CD14-positive monocyte (primary cell): ENCODE measurements at regions not wholly inside any gene's neighbourhood (a gene's known extent, or its start where the extent isn't known, plus 50 kb on each side); places are given as distances from the start of the nearest gene placed in this dataset.

Experiments used
- DNase-seq, 3 donors: peaks; one replicate each; pipeline ENCODE4 v3.0.0-alpha.2; 2011 to 2022
- H2AFZ ChIP-seq: 2 replicates; pipeline ENCODE4 v1.6.0; 2012; ENCODE audit warnings: mild to moderate bottlenecking, low read depth, low read length, inconsistent platforms; ENCODE audit not compliant: insufficient read depth, poor library complexity, severe bottlenecking
- H3K27ac ChIP-seq, 2 donors: 1 replicate in 1 of 2; 2 replicates in 1 of 2; pipeline ENCODE4 v1.5.1; 2012 to 2013; ENCODE audit warnings: low read length in 2 of 2, control low read depth in 1 of 2, inconsistent platforms in 1 of 2, low read depth in 1 of 2, mild to moderate bottlenecking in 1 of 2
- H3K27me3 ChIP-seq, 2 donors: one replicate each; pipeline versions ENCODE4 v1.6.0 to v1.6.1; 2011 to 2013; ENCODE audit warnings: low read length in 2 of 2; ENCODE audit not compliant: control insufficient read depth in 2 of 2, insufficient read depth in 2 of 2
- H3K36me3 ChIP-seq, 2 donors: replicated peaks in 1 of 2; 1 replicate in 1 of 2; 2 replicates in 1 of 2; pipeline versions ENCODE4 v1.5.1 to v1.6.1; 2012 to 2013; ENCODE audit warnings: low read length in 2 of 2, control low read depth in 1 of 2, inconsistent platforms in 1 of 2, mild to moderate bottlenecking in 1 of 2; ENCODE audit not compliant: insufficient read depth in 2 of 2, control insufficient read depth in 1 of 2
- H3K4me1 ChIP-seq, 2 donors: 1 replicate in 1 of 2; 2 replicates in 1 of 2; pipeline versions ENCODE4 v1.5.1 to v1.6.1; 2012 to 2013; ENCODE audit warnings: low read length in 2 of 2, control low read depth in 1 of 2, inconsistent platforms in 1 of 2, mild to moderate bottlenecking in 1 of 2, moderate library complexity in 1 of 2; ENCODE audit not compliant: insufficient read depth in 2 of 2, control insufficient read depth in 1 of 2
- H3K4me2 ChIP-seq: replicated peaks from 2 replicates; pipeline ENCODE3; 2012; ENCODE audit warnings: low read length, moderate library complexity, mild to moderate bottlenecking; ENCODE audit not compliant: poor library complexity, severe bottlenecking; ENCODE audit errors: extremely low read depth
- H3K4me3 ChIP-seq, 3 experiments: fragments of 200-600 bp in 1 of 3; sonication (generic) in 1 of 3; replicated peaks in 1 of 3; 1 replicate in 2 of 3; 2 replicates in 1 of 3; pipeline ENCODE4 v1.5.1; 2011 to 2013; ENCODE audit warnings: low read length in 3 of 3, mild to moderate bottlenecking in 3 of 3, control low read depth in 2 of 3, low read depth in 2 of 3, inconsistent platforms in 1 of 3, moderate library complexity in 1 of 3
- H3K79me2 ChIP-seq: 2 replicates; pipeline ENCODE4 v1.6.0; 2012; ENCODE audit warnings: mild to moderate bottlenecking, control low read depth, inconsistent platforms, low read length, moderate library complexity; ENCODE audit not compliant: insufficient read depth
- H3K9ac ChIP-seq: 2 replicates; pipeline ENCODE4 v1.6.0; 2017; ENCODE audit warnings: low read length, mild to moderate bottlenecking; ENCODE audit not compliant: insufficient read depth, poor library complexity, severe bottlenecking
- H3K9me3 ChIP-seq, 2 donors: replicated peaks in 1 of 2; 1 replicate in 1 of 2; 2 replicates in 1 of 2; pipeline versions ENCODE4 v1.5.1 to v1.6.1; 2012 to 2013; ENCODE audit warnings: low read length in 2 of 2, control low read depth in 1 of 2; ENCODE audit not compliant: control insufficient read depth in 1 of 2, insufficient read depth in 1 of 2
- H4K20me1 ChIP-seq: 2 replicates; pipeline ENCODE4 v1.6.0; 2012; ENCODE audit warnings: mild to moderate bottlenecking, low read length, control low read depth, moderate library complexity; ENCODE audit not compliant: insufficient read depth
- H3K27ac Mint-ChIP-seq, 7 donors: one replicate each; pipeline ENCODE4 v1.8.0; 2020; ENCODE audit warnings: mild to moderate bottlenecking in 7 of 7, mixed read lengths in 7 of 7, moderate library complexity in 6 of 7, inconsistent platforms in 2 of 7
- H3K27me3 Mint-ChIP-seq, 3 donors: one replicate each; pipeline ENCODE4 v1.8.0; 2021 to 2022; ENCODE audit warnings: low read depth in 3 of 3, mild to moderate bottlenecking in 3 of 3, mixed read lengths in 3 of 3, moderate library complexity in 3 of 3, inconsistent platforms in 1 of 3
- H3K36me3 Mint-ChIP-seq, 2 donors: one replicate each; pipeline ENCODE4 v1.8.0; 2020; ENCODE audit warnings: mixed read lengths in 2 of 2, inconsistent platforms in 1 of 2, mild to moderate bottlenecking in 1 of 2
- H3K4me1 Mint-ChIP-seq: one replicate; pipeline ENCODE4 v1.8.0; 2020; ENCODE audit warnings: mild to moderate bottlenecking, mixed read lengths
- H3K4me3 Mint-ChIP-seq, 2 donors: one replicate each; pipeline ENCODE4 v1.8.0; 2020; ENCODE audit warnings: mild to moderate bottlenecking in 2 of 2, mixed read lengths in 2 of 2, moderate library complexity in 1 of 2
- H3K9me3 Mint-ChIP-seq, 7 donors: one replicate each; pipeline ENCODE4 v1.8.0; 2020 to 2022; ENCODE audit warnings: mixed read lengths in 7 of 7, mild to moderate bottlenecking in 6 of 7, moderate library complexity in 6 of 7, inconsistent platforms in 2 of 7
- CTCF ChIP-seq: fragments of 200-600 bp; IDR thresholded peaks from one replicate; pipeline ENCODE4 v1.8.0; 2022; ENCODE audit warnings: antibody characterized with exemption, mild to moderate bottlenecking
- WGBS: methylation state at CpG from one replicate; pipeline ENCODE4 v1.1.5; 2013; ENCODE audit warnings: missing lambda C conversion rate; ENCODE audit not compliant: insufficient coverage; 5-methylcytosine and 5-hydroxymethylcytosine counted together
- intact Hi-C, 2 donors: fragments of 100-400 bp; cut with micrococcal nuclease; formaldehyde crosslinking; loops; one replicate each; pipeline versions ENCODE4 v1.15.0 to v1.15.1; 2023

- no peaks in the 10 kb centered on the region for H3K27me3 ChIP-seq
- Mint-ChIP-seq H3K9me3 (peaks cover 0 to 6% (median 2%) of the 10 kb centered on the region in 7 donors), H3K27ac (peak overlapping the region in 1 of 7 donors; percentile 50), H3K36me3 (no peaks in the 10 kb centered on the region), H3K4me1 (no peaks in the 10 kb centered on the region), H3K27me3 (no peaks in the 10 kb centered on the region), H3K4me3 (no peak overlapping the region)
- no peaks in the 10 kb centered on the region for H3K9me3 ChIP-seq
- no peaks in the 10 kb centered on the region for H3K4me1 ChIP-seq
- no peaks in the 10 kb centered on the region for H3K36me3 ChIP-seq
- no peak overlapping the region for H3K4me3 ChIP-seq
- no peak for TF ChIP-seq CTCF
- no peak overlapping the region for H3K27ac ChIP-seq
- no peak overlapping the region for H2AFZ ChIP-seq
- no peak for DNase-seq
- no peak overlapping the region for H3K4me2 ChIP-seq
- no peak overlapping the region for H3K9ac ChIP-seq
- no peaks in the 10 kb centered on the region for H4K20me1 ChIP-seq
- no peaks in the 10 kb centered on the region for H3K79me2 ChIP-seq
- intact Hi-C loops: no loop called here
- no CpG with 5 or more reads among the region's 9 CpGs for WGBS
Observed at GRCh38 chr11:105268404-105269062, 129.0 kb upstream of the CARD18 start.

GRCh38 chr11:105265845-105266244 is 126.3 kb upstream of the CARD18 start:
- peak in 1 of 3 donors; percentile 6 for DNase-seq
- Histone ChIP-seq H3K4me2 (no peak overlapping the region), H3K36me3 (no peaks in the 10 kb centered on the region), H4K20me1 (no peaks in the 10 kb centered on the region), H3K4me3 (no peak overlapping the region), H3K9ac (no peak overlapping the region), H2AFZ (no peak overlapping the region), H3K4me1 (no peaks in the 10 kb centered on the region), H3K9me3 (no peaks in the 10 kb centered on the region), H3K27me3 (no peaks in the 10 kb centered on the region), H3K79me2 (no peaks in the 10 kb centered on the region), H3K27ac (no peak overlapping the region)
- H3K4me1 Mint-ChIP-seq: peaks cover 3% of the 10 kb centered on the region
- peaks cover 0 to 2% (median 0%) of the 10 kb centered on the region in 3 donors for H3K27me3 Mint-ChIP-seq
- no peaks in the 10 kb centered on the region for H3K36me3 Mint-ChIP-seq
- TF ChIP-seq CTCF: no peak
- no peak overlapping the region for H3K27ac Mint-ChIP-seq
- intact Hi-C loops: no loop called here
- WGBS: no CpG with 5 or more reads among the region's 1 CpG
- no peak overlapping the region for H3K4me3 Mint-ChIP-seq
- H3K9me3 Mint-ChIP-seq: peaks cover 0 to 3% (median 2%) of the 10 kb centered on the region in 7 donors
